WTC11 (cell line): ENCODE measurements at regions not wholly inside any gene's neighbourhood (a gene's known extent, or its start where the extent isn't known, plus 50 kb on each side); places are given as distances from the start of the nearest gene placed in this dataset.

Source experiments
- CREB1 ChIP-seq: sonication (generic); formaldehyde crosslinking; IDR thresholded peaks from 2 replicates; pipeline ENCODE4 v1.8.0; 2023; ENCODE audit warnings: mild to moderate bottlenecking, missing genetic modification reagents
- E2F1 ChIP-seq: sonication (generic); formaldehyde crosslinking; IDR thresholded peaks from 2 replicates; pipeline ENCODE4 v1.8.0; 2022; ENCODE audit warnings: mild to moderate bottlenecking, missing genetic modification reagents
- IRF1 ChIP-seq: sonication (generic); formaldehyde crosslinking; IDR thresholded peaks from 2 replicates; pipeline ENCODE4 v1.8.0; 2023; ENCODE audit warnings: missing genetic modification reagents
- MAX ChIP-seq: sonication (generic); formaldehyde crosslinking; IDR thresholded peaks from 2 replicates; pipeline ENCODE4 v1.8.0; 2022; ENCODE audit warnings: mild to moderate bottlenecking, missing genetic modification reagents
- NR2C2 ChIP-seq: sonication (generic); formaldehyde crosslinking; IDR thresholded peaks from 2 replicates; pipeline ENCODE4 v1.8.0; 2022; ENCODE audit warnings: mild to moderate bottlenecking, missing genetic modification reagents
- SP1 ChIP-seq: sonication (generic); formaldehyde crosslinking; conservative IDR thresholded peaks from 2 replicates; pipeline ENCODE4 v1.8.1; 2022; ENCODE audit warnings: missing genetic modification reagents
- TEAD4 ChIP-seq: sonication (generic); formaldehyde crosslinking; IDR thresholded peaks from 2 replicates; pipeline ENCODE4 v1.8.0; 2022; ENCODE audit warnings: mild to moderate bottlenecking, missing genetic modification reagents
- USF2 ChIP-seq: sonication (generic); formaldehyde crosslinking; IDR thresholded peaks from 2 replicates; pipeline ENCODE4 v1.8.1; 2023; ENCODE audit warnings: mild to moderate bottlenecking, missing genetic modification reagents, moderate library complexity
- ZNF138 ChIP-seq: sonication (generic); formaldehyde crosslinking; conservative IDR thresholded peaks from 2 replicates; pipeline ENCODE4 v1.8.1; 2022; ENCODE audit warnings: mild to moderate bottlenecking, moderate library complexity, missing genetic modification reagents
- TF ChIP-seq, protein P1 (sequence below): fragments of 200-600 bp; IDR thresholded peaks from 2 replicates; pipeline ENCODE4 v1.8.0; 2022; ENCODE audit warnings: antibody characterized with exemption
- TF ChIP-seq, protein P2 (sequence below): fragments of 250-450 bp; sonication (Bioruptor Pico); IDR thresholded peaks from 2 replicates; pipeline ENCODE4 v1.9.0; 2021; ENCODE audit warnings: mild to moderate bottlenecking
- TF ChIP-seq, protein P3 (sequence below): sonication (generic); formaldehyde crosslinking; conservative IDR thresholded peaks from 2 replicates; pipeline ENCODE4 v1.8.1; 2022; ENCODE audit warnings: mild to moderate bottlenecking, missing genetic modification reagents

GRCh38 chr5:115375893-115376292 lies 79.4 kb upstream of the CCDC112 start:
- TF ChIP-seq, protein P1, sequence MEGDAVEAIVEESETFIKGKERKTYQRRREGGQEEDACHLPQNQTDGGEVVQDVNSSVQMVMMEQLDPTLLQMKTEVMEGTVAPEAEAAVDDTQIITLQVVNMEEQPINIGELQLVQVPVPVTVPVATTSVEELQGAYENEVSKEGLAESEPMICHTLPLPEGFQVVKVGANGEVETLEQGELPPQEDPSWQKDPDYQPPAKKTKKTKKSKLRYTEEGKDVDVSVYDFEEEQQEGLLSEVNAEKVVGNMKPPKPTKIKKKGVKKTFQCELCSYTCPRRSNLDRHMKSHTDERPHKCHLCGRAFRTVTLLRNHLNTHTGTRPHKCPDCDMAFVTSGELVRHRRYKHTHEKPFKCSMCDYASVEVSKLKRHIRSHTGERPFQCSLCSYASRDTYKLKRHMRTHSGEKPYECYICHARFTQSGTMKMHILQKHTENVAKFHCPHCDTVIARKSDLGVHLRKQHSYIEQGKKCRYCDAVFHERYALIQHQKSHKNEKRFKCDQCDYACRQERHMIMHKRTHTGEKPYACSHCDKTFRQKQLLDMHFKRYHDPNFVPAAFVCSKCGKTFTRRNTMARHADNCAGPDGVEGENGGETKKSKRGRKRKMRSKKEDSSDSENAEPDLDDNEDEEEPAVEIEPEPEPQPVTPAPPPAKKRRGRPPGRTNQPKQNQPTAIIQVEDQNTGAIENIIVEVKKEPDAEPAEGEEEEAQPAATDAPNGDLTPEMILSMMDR: no peak
- TF ChIP-seq IRF1 (CRISPR knock-in tag) (no peak), E2F1 (CRISPR knock-in tag) (no peak), MAX (no peak), SP1 (CRISPR knock-in tag) (no peak), ZNF138 (CRISPR knock-in tag) (no peak), CREB1 (CRISPR knock-in tag) (no peak), USF2 (CRISPR knock-in tag) (no peak), TEAD4 (CRISPR knock-in tag) (no peak), NR2C2 (no peak)
- TF ChIP-seq, protein P2, sequence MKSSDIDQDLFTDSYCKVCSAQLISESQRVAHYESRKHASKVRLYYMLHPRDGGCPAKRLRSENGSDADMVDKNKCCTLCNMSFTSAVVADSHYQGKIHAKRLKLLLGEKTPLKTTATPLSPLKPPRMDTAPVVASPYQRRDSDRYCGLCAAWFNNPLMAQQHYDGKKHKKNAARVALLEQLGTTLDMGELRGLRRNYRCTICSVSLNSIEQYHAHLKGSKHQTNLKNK (CRISPR knock-in tag): no peak
- TF ChIP-seq, protein P3, sequence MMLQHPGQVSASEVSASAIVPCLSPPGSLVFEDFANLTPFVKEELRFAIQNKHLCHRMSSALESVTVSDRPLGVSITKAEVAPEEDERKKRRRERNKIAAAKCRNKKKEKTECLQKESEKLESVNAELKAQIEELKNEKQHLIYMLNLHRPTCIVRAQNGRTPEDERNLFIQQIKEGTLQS (CRISPR knock-in tag): no peak
